Neural cell (in vitro differentiated cells): ENCODE measurements at regions not wholly inside any gene's neighbourhood (a gene's known extent, or its start where the extent isn't known, plus 50 kb on each side); places are given as distances from the start of the nearest gene placed in this dataset.

Source experiments
- H2AFZ ChIP-seq: fragments of 200-600, 300-800 bp; sonication (generic), shearing (Covaris generic); 2 replicates; pipeline ENCODE4 v1.6.0; 2014; ENCODE audit warnings: low read depth, mild to moderate bottlenecking, antibody characterized with exemption, low read length, moderate library complexity
- H3F3A ChIP-seq: fragments of 200-600 bp; shearing (Covaris generic); 2 replicates; pipeline ENCODE4 v1.6.1; 2016; ENCODE audit warnings: mild to moderate bottlenecking, moderate library complexity, mixed read lengths, antibody characterized with exemption, low read length; ENCODE audit not compliant: insufficient read depth, poor library complexity, severe bottlenecking
- H3K27ac ChIP-seq: fragments of 200-600, 300-800 bp; sonication (generic), shearing (Covaris generic); 2 replicates; pipeline ENCODE4 v1.5.1; 2014; ENCODE audit warnings: mild to moderate bottlenecking, low read length, moderate library complexity
- H3K27me3 ChIP-seq: fragments of 300-800, 200-600 bp; sonication (generic), shearing (Covaris generic); 2 replicates; pipeline ENCODE4 v1.6.0; 2014; ENCODE audit warnings: mild to moderate bottlenecking, low read depth, low read length, moderate library complexity; ENCODE audit not compliant: insufficient read depth
- H3K36me3 ChIP-seq: fragments of 300-800, 200-600 bp; sonication (generic), shearing (Covaris generic); 2 replicates; pipeline ENCODE4 v1.5.1; 2014; ENCODE audit warnings: mild to moderate bottlenecking, antibody characterized with exemption, low read length, moderate library complexity; ENCODE audit not compliant: insufficient read depth
- H3K4me2 ChIP-seq: fragments of 300-800, 200-600 bp; sonication (generic), shearing (Covaris generic); 2 replicates; pipeline ENCODE4 v1.6.0; 2014; ENCODE audit warnings: mild to moderate bottlenecking, low read length
- H3K4me3 ChIP-seq: fragments of 300-800, 200-600 bp; sonication (generic), shearing (Covaris generic); 2 replicates; pipeline ENCODE4 v1.5.1; 2014; ENCODE audit warnings: mild to moderate bottlenecking, low read length, moderate library complexity
- H3K79me2 ChIP-seq: fragments of 200-600 bp; shearing (Covaris generic); replicated peaks from 2 replicates; pipeline ENCODE4 v1.6.0; 2014; ENCODE audit warnings: mild to moderate bottlenecking, low read length, moderate library complexity; ENCODE audit not compliant: insufficient read depth
- H3K9ac ChIP-seq: fragments of 300-800, 200-600 bp; sonication (generic), shearing (Covaris generic); 2 replicates; pipeline ENCODE4 v1.6.1; 2016; ENCODE audit warnings: mild to moderate bottlenecking, low read length, mixed read lengths
- H3K9me2 ChIP-seq: fragments of 200-600 bp; shearing (Covaris generic); 2 replicates; pipeline ENCODE4 v1.6.1; 2016; ENCODE audit warnings: mild to moderate bottlenecking, low read length, mixed read lengths; ENCODE audit not compliant: insufficient read depth
- H3K9me3 ChIP-seq: fragments of 200-600, 300-800 bp; sonication (generic), shearing (Covaris generic); 2 replicates; pipeline ENCODE4 v1.6.1; 2016; ENCODE audit warnings: mild to moderate bottlenecking, mixed run types, low read length, moderate library complexity, mixed read lengths
- H4K20me1 ChIP-seq: fragments of 200-600 bp; shearing (Covaris generic); 2 replicates; pipeline ENCODE4 v1.6.1; 2016; ENCODE audit warnings: mild to moderate bottlenecking, mixed run types; ENCODE audit not compliant: insufficient read depth
- EP300 ChIP-seq: fragments of 450-650 bp; conservative IDR thresholded peaks from 2 replicates; pipeline ENCODE4 v1.6.1; 2014; ENCODE audit warnings: antibody characterized with exemption, mild to moderate bottlenecking, moderate library complexity; ENCODE audit not compliant: poor library complexity, severe bottlenecking
- EZH2 ChIP-seq: fragments of 200-600, 300-800 bp; shearing (Covaris generic), sonication (generic); IDR thresholded peaks from 2 replicates; pipeline ENCODE4 v1.6.1; 2014; ENCODE audit warnings: antibody characterized with exemption, low read length, borderline replicate concordance, mild to moderate bottlenecking; ENCODE audit not compliant: insufficient read depth, poor library complexity, severe bottlenecking
- MXI1 ChIP-seq: fragments of 450-650 bp; conservative IDR thresholded peaks from 2 replicates; pipeline ENCODE4 v1.6.1; 2014; ENCODE audit warnings: antibody characterized with exemption, mild to moderate bottlenecking; ENCODE audit not compliant: poor library complexity, severe bottlenecking
- POLR2AphosphoS5 ChIP-seq: IDR thresholded peaks from 2 replicates; pipeline ENCODE4 v1.6.1; 2012
- RAD21 ChIP-seq: fragments of 450-650 bp; conservative IDR thresholded peaks from 2 replicates; pipeline ENCODE4 v1.6.1; 2014; ENCODE audit warnings: antibody characterized with exemption, mild to moderate bottlenecking, moderate library complexity
- SMC3 ChIP-seq: fragments of 450-650 bp; conservative IDR thresholded peaks from 2 replicates; pipeline ENCODE4 v1.6.1; 2014; ENCODE audit warnings: antibody characterized with exemption, mild to moderate bottlenecking, moderate library complexity; ENCODE audit not compliant: poor library complexity
- TAF1 ChIP-seq: IDR thresholded peaks from 2 replicates; pipeline ENCODE4 v1.6.1; 2012; ENCODE audit warnings: low read depth
- TF ChIP-seq, protein P1 (sequence below): fragments of 450-650 bp; IDR thresholded peaks from 2 replicates; pipeline ENCODE4 v1.5.1; 2014; ENCODE audit warnings: antibody characterized with exemption, mild to moderate bottlenecking, moderate library complexity; ENCODE audit not compliant: poor library complexity, severe bottlenecking
- TF ChIP-seq, protein P2 (sequence below): IDR thresholded peaks from 2 replicates; pipeline ENCODE4 v1.6.1; 2012; ENCODE audit warnings: borderline replicate concordance

DNA sequence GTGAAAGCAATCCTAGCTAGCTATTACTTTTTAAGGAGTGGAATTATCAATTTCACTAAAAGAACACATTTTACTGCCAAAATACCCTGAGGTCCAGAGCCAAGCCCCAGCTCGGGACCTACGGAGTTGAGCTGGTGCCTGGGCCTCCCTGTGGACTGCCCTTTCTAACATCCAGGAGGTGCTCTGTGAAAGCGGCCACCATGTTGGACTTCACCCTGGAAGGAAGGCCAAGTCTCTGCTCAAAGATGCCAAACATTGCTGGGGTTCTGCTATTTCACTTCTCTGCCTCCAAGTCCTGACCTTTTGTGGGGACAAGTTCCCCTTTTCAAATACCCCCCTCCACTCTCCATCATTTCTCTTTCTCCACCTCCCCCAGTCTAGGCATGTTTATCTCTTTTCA is 498.7 kb upstream of the RAB6C start:
- Histone ChIP-seq H3F3A (no peaks in the 10 kb centered on the region), H3K9ac (no peak overlapping the region), H3K4me3 (no peak overlapping the region), H3K36me3 (no peaks in the 10 kb centered on the region), H2AFZ (no peak overlapping the region), H3K9me2 (no peaks in the 10 kb centered on the region), H3K9me3 (no peaks in the 10 kb centered on the region), H3K4me2 (no peak overlapping the region), H3K79me2 (no peaks in the 10 kb centered on the region), H3K27me3 (no peaks in the 10 kb centered on the region), H4K20me1 (no peaks in the 10 kb centered on the region), H3K27ac (no peak overlapping the region)
- no peak for TF ChIP-seq EP300
- TF ChIP-seq TAF1 = no peak
- no peak for TF ChIP-seq RAD21
- no peak for TF ChIP-seq SMC3
- no peak for TF ChIP-seq MXI1
- no peak for TF ChIP-seq EZH2
- TF ChIP-seq, protein P1, sequence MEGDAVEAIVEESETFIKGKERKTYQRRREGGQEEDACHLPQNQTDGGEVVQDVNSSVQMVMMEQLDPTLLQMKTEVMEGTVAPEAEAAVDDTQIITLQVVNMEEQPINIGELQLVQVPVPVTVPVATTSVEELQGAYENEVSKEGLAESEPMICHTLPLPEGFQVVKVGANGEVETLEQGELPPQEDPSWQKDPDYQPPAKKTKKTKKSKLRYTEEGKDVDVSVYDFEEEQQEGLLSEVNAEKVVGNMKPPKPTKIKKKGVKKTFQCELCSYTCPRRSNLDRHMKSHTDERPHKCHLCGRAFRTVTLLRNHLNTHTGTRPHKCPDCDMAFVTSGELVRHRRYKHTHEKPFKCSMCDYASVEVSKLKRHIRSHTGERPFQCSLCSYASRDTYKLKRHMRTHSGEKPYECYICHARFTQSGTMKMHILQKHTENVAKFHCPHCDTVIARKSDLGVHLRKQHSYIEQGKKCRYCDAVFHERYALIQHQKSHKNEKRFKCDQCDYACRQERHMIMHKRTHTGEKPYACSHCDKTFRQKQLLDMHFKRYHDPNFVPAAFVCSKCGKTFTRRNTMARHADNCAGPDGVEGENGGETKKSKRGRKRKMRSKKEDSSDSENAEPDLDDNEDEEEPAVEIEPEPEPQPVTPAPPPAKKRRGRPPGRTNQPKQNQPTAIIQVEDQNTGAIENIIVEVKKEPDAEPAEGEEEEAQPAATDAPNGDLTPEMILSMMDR = no peak
- TF ChIP-seq, protein P2, sequence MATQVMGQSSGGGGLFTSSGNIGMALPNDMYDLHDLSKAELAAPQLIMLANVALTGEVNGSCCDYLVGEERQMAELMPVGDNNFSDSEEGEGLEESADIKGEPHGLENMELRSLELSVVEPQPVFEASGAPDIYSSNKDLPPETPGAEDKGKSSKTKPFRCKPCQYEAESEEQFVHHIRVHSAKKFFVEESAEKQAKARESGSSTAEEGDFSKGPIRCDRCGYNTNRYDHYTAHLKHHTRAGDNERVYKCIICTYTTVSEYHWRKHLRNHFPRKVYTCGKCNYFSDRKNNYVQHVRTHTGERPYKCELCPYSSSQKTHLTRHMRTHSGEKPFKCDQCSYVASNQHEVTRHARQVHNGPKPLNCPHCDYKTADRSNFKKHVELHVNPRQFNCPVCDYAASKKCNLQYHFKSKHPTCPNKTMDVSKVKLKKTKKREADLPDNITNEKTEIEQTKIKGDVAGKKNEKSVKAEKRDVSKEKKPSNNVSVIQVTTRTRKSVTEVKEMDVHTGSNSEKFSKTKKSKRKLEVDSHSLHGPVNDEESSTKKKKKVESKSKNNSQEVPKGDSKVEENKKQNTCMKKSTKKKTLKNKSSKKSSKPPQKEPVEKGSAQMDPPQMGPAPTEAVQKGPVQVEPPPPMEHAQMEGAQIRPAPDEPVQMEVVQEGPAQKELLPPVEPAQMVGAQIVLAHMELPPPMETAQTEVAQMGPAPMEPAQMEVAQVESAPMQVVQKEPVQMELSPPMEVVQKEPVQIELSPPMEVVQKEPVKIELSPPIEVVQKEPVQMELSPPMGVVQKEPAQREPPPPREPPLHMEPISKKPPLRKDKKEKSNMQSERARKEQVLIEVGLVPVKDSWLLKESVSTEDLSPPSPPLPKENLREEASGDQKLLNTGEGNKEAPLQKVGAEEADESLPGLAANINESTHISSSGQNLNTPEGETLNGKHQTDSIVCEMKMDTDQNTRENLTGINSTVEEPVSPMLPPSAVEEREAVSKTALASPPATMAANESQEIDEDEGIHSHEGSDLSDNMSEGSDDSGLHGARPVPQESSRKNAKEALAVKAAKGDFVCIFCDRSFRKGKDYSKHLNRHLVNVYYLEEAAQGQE = no peak
- no peak for TF ChIP-seq POLR2AphosphoS5

DNA sequence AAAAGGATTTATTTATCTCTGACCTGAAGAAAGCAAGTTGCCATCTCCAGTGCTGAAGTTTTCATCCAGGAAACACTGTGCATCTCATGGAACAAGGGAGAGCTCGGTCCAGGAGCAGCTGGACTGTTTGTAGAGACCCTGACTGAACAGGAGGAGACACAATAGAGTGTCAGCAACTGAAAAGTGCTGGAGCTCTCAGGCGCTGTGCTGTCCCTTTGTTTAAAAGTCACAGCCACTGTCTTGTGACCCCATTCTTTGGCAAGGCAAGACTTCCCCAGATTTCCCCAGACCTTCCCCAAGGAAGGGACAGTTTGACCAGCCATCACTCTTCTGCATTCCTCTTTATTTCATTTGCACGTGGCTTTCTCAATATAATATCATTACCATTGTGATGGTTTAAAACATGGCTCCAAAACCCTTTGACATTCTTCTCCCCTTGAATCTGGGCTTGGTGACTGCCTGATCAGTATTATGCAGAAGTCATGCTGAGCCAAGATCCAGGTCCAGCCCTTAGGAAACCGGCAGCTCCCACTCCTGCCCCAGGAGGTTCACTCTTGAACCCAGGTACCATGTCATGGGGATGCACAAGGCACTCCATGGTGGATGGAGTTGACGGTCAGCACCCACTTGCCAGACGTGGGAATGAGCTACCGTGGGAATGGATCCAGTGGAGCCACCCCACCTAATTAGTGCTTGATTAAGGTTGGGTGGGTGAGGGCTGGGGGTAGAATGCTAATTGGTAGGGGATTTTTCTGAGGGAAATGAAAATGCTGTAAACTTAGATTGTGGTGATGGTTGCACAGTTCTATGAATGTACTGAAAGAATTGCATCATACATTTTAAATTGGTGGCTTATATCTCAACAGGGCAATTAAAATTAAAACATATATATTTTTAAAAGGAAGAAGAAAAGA is 497.9 kb upstream of the RAB6C start:
- H3K27ac ChIP-seq = no peak overlapping the region
- no peaks in the 10 kb centered on the region for H3F3A ChIP-seq
- no peaks in the 10 kb centered on the region for H3K9me2 ChIP-seq
- TF ChIP-seq, protein P2 = no peak
- no peak for TF ChIP-seq POLR2AphosphoS5
- TF ChIP-seq, protein P1 = no peak
- no peak for TF ChIP-seq EZH2
- no peak for TF ChIP-seq SMC3
- no peak for TF ChIP-seq MXI1
- no peak for TF ChIP-seq RAD21
- no peak for TF ChIP-seq TAF1
- no peak for TF ChIP-seq EP300
- H2AFZ ChIP-seq = no peak overlapping the region
- no peaks in the 10 kb centered on the region for H3K9me3 ChIP-seq
- H3K79me2 ChIP-seq = no peaks in the 10 kb centered on the region
- no peak overlapping the region for H3K4me3 ChIP-seq
- no peaks in the 10 kb centered on the region for H3K36me3 ChIP-seq
- H3K4me2 ChIP-seq = no peak overlapping the region
- no peak overlapping the region for H3K9ac ChIP-seq
- H3K27me3 ChIP-seq = no peaks in the 10 kb centered on the region
- no peaks in the 10 kb centered on the region for H4K20me1 ChIP-seq
